ENCODE measurements at regions not wholly inside any gene's neighbourhood (a gene's known extent, or its start where the extent isn't known, plus 50 kb on each side); places are given as distances from the start of the nearest gene placed in this dataset.

DNA sequence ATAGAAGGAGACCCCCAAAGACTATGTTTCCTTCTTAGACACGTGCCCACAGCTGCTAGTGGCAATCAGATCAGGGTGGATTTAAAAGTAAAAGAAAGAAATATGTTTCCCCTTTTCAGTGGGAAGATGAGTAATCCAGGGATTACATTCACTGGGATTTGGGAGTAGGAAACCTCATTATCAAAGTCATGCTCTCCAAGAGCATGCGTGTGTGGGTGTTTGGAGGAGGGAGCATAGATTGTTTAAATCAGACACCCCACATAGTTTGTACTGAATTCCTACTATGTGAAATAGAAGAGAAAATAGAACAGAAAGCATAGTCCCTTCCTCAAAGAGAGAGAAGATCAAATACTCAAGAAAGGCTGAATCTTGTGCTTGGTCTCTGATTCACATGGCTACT lies 65.5 kb upstream of the TBCA start:
- no peaks in the 10 kb centered on the region for H3K4me1 ChIP-seq (ENCODE audit: insufficient read depth, low read length)
- no peaks in the 10 kb centered on the region for H4K20me1 ChIP-seq (ENCODE audit: insufficient read depth, low read length)
- H3K27me3 ChIP-seq (ENCODE audit: insufficient read depth, low read length): peaks cover 14% of the 10 kb centered on the region
- no peaks in the 10 kb centered on the region for H3K79me2 ChIP-seq (ENCODE audit: insufficient read depth, low read length)
- TF ChIP-seq, protein P1, sequence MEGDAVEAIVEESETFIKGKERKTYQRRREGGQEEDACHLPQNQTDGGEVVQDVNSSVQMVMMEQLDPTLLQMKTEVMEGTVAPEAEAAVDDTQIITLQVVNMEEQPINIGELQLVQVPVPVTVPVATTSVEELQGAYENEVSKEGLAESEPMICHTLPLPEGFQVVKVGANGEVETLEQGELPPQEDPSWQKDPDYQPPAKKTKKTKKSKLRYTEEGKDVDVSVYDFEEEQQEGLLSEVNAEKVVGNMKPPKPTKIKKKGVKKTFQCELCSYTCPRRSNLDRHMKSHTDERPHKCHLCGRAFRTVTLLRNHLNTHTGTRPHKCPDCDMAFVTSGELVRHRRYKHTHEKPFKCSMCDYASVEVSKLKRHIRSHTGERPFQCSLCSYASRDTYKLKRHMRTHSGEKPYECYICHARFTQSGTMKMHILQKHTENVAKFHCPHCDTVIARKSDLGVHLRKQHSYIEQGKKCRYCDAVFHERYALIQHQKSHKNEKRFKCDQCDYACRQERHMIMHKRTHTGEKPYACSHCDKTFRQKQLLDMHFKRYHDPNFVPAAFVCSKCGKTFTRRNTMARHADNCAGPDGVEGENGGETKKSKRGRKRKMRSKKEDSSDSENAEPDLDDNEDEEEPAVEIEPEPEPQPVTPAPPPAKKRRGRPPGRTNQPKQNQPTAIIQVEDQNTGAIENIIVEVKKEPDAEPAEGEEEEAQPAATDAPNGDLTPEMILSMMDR (IDR thresholded peaks at IDR 0.05; ENCODE audit: extremely low read depth, low read depth, low read length): no peak
- H3K36me3 ChIP-seq (ENCODE audit: insufficient read depth, low read length): no peaks in the 10 kb centered on the region
- H3K9me3 ChIP-seq (ENCODE audit: low read depth, low read length): no peaks in the 10 kb centered on the region
- no peak overlapping the region for H3K4me2 ChIP-seq (ENCODE audit: insufficient read depth, low read length)
- no peak overlapping the region for H3K27ac ChIP-seq (ENCODE audit: low read depth, low read length)
- no peak overlapping the region for H3K4me3 ChIP-seq (ENCODE audit: insufficient read depth, low read length)
- DNase-seq (ENCODE audit: insufficient read length, low spot score, missing footprints): peak; percentile 77
- no peak overlapping the region for H2AFZ ChIP-seq (ENCODE audit: low read length)

DNA sequence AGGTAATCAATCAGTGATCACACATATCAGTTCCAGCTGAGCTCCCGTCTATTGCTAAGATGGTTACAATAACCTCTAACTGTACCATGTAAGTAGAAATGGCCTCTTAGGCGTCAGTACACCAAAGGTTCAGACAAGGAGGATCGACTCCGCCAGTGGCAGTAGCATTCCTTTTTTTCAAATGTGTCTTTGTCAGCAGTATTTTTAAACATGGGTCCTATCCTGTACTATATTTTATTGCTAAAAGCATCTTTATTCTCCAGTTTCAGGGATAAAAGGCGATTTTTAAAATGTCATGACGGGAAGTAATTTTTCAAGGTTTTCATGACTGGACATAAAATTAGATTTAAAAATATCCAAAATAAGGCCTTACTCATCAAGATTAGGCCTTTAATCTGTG lies 64.8 kb upstream of the TBCA start:
- H3K27ac ChIP-seq (ENCODE audit: low read depth, low read length): no peak overlapping the region
- no peaks in the 10 kb centered on the region for H3K4me1 ChIP-seq (ENCODE audit: insufficient read depth, low read length)
- no peak overlapping the region for H2AFZ ChIP-seq (ENCODE audit: low read length)
- H3K4me3 ChIP-seq (ENCODE audit: insufficient read depth, low read length): no peak overlapping the region
- no peak for DNase-seq (ENCODE audit: insufficient read length, low spot score, missing footprints)
- no peak overlapping the region for H3K4me2 ChIP-seq (ENCODE audit: insufficient read depth, low read length)
- no peaks in the 10 kb centered on the region for H3K9me3 ChIP-seq (ENCODE audit: low read depth, low read length)
- H3K27me3 ChIP-seq (ENCODE audit: insufficient read depth, low read length): peaks cover 16% of the 10 kb centered on the region
- no peaks in the 10 kb centered on the region for H3K36me3 ChIP-seq (ENCODE audit: insufficient read depth, low read length)
- no peaks in the 10 kb centered on the region for H3K79me2 ChIP-seq (ENCODE audit: insufficient read depth, low read length)
- H4K20me1 ChIP-seq (ENCODE audit: insufficient read depth, low read length): no peaks in the 10 kb centered on the region
- TF ChIP-seq, protein P1 (IDR thresholded peaks at IDR 0.05; ENCODE audit: extremely low read depth, low read depth, low read length): no peak

DNA sequence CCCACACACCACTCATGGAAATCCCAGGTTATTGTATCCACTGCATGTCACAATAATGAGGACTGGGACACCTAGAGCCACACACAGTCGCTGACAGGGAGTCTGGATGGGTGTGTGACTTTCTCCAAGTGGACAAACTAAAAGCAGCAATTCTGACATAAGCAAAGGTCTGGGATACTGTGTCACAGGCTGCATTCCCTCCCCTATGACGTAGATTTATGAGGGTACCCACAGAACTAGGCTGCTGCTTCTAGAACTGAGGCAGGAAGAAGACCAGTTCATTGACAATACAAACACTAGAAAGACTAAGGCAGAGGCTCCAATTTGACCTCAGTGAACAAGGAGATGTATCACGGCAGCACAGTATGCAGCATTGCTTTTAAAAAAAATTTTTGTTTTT lies 63.6 kb upstream of the TBCA start:
- H4K20me1 ChIP-seq (ENCODE audit: insufficient read depth, low read length): no peaks in the 10 kb centered on the region
- H3K4me2 ChIP-seq (ENCODE audit: insufficient read depth, low read length): no peak overlapping the region
- H3K27me3 ChIP-seq (ENCODE audit: insufficient read depth, low read length): peaks cover 16% of the 10 kb centered on the region
- no peak overlapping the region for H3K4me3 ChIP-seq (ENCODE audit: insufficient read depth, low read length)
- no peaks in the 10 kb centered on the region for H3K79me2 ChIP-seq (ENCODE audit: insufficient read depth, low read length)
- no peak overlapping the region for H2AFZ ChIP-seq (ENCODE audit: low read length)
- no peaks in the 10 kb centered on the region for H3K36me3 ChIP-seq (ENCODE audit: insufficient read depth, low read length)
- no peak overlapping the region for H3K27ac ChIP-seq (ENCODE audit: low read depth, low read length)
- H3K4me1 ChIP-seq (ENCODE audit: insufficient read depth, low read length): no peaks in the 10 kb centered on the region
- no peak for DNase-seq (ENCODE audit: insufficient read length, low spot score, missing footprints)
- no peaks in the 10 kb centered on the region for H3K9me3 ChIP-seq (ENCODE audit: low read depth, low read length)
- TF ChIP-seq, protein P1 (IDR thresholded peaks at IDR 0.05; ENCODE audit: extremely low read depth, low read depth, low read length): no peak

DNA sequence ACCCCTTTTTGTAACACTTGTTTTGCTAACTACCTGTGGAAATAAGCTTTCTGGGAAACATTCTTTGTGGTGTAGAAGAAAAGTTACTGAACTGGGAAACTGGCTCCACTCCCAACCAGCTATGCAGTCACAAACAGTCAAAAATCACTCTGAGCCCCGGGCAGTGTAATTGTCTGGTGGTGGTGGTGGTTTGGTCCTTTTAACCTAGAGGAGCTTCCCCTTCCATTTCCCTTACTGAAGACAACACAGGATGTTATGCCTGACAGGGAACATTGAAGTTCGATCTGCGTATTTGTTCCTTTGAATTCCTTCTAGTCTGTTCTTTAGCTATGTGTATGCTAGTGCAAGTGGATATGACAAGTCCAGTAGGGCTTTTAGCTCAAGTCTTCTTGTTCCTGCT lies 56.8 kb upstream of the TBCA start:
- Histone ChIP-seq H3K79me2 (ENCODE audit: insufficient read depth, low read length) (no peaks in the 10 kb centered on the region), H3K27ac (ENCODE audit: low read depth, low read length) (no peak overlapping the region), H3K27me3 (ENCODE audit: insufficient read depth, low read length) (peaks cover 26% of the 10 kb centered on the region), H3K4me2 (ENCODE audit: insufficient read depth, low read length) (no peak overlapping the region), H3K9me3 (ENCODE audit: low read depth, low read length) (no peaks in the 10 kb centered on the region), H3K36me3 (ENCODE audit: insufficient read depth, low read length) (no peaks in the 10 kb centered on the region), H3K4me1 (ENCODE audit: insufficient read depth, low read length) (no peaks in the 10 kb centered on the region), H3K4me3 (ENCODE audit: insufficient read depth, low read length) (no peak overlapping the region), H2AFZ (ENCODE audit: low read length) (no peak overlapping the region), H4K20me1 (ENCODE audit: insufficient read depth, low read length) (no peaks in the 10 kb centered on the region)
- DNase-seq (ENCODE audit: insufficient read length, low spot score, missing footprints): no peak
- TF ChIP-seq, protein P1 (IDR thresholded peaks at IDR 0.05; ENCODE audit: extremely low read depth, low read depth, low read length): no peak
